Activated CD4-positive, alpha-beta memory T cell treated with anti-CD3 and anti-CD28 coated beads, Interleukin-2, amount 10 ng/mL, durations not matched to agents 7 days and 5 days (primary cell): ENCODE measurements at regions not wholly inside any gene's neighbourhood (a gene's known extent, or its start where the extent isn't known, plus 50 kb on each side); places are given as distances from the start of the nearest gene placed in this dataset.
"Not testable (repeated sequence)": the region's sequence is repeated elsewhere in the genome, so short reads cannot be mapped to it uniquely, and the experiment has no call there.

Experiments
- CTCF ChIA-PET: fragments of 350-600 bp; sonication (Branson Sonifier 250); formaldehyde crosslinking; loops from one replicate; lab custom pipeline; 2021; ENCODE audit warnings: antibody characterized with exemption, inconsistent platforms; lab: Charles Lee
- POLR2A ChIA-PET: fragments of 350-600 bp; sonication (Branson Sonifier 250); formaldehyde crosslinking; loops from one replicate; lab custom pipeline; 2021; ENCODE audit warnings: antibody characterized with exemption; lab: Charles Lee
- DNase-seq: peaks from one replicate; pipeline ENCODE4 v3.0.0-alpha.2; 2020
- H3K27ac Mint-ChIP-seq: one replicate; pipeline ENCODE4 v1.8.0; 2021; ENCODE audit warnings: mild to moderate bottlenecking, mixed read lengths
- H3K27me3 Mint-ChIP-seq: one replicate; pipeline ENCODE4 v1.8.0; 2021; ENCODE audit warnings: mixed read lengths
- H3K36me3 Mint-ChIP-seq: one replicate; pipeline ENCODE4 v1.8.0; 2021; ENCODE audit warnings: low read depth, mixed read lengths
- H3K4me1 Mint-ChIP-seq: one replicate; pipeline ENCODE4 v1.8.0; 2021; ENCODE audit warnings: mixed read lengths
- H3K4me3 Mint-ChIP-seq: one replicate; pipeline ENCODE4 v1.8.0; 2021; ENCODE audit warnings: mild to moderate bottlenecking, mixed read lengths
- H3K9me3 Mint-ChIP-seq: one replicate; pipeline ENCODE4 v1.8.0; 2021; ENCODE audit warnings: mixed read lengths

DNA sequence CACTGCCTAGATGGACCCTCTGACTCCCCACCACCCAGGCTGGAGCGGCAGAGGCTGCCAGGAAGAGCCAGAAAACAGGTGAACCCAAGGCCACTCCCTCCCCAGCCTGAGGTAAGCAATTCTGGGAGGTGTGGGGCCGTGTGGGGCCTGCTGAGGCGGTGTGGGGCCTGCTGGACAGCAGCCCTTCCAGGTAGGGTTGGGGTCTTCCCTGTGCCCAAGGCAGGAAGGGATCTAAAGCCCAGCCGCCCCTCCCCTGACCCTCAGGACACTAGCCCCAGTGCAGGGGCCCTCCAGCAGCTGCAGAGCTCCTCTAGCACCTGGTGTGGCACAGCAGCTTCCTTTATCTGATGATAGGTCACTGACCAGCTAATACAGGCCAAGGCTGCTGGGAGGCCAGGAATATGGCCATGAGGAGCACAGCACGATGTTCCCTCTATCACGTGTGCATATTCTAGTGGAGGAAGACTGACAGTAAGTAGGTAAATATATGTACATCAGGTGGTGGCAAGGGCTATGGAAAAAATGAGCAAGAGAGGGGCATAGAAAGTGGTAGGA, 86.9 kb downstream of the IER5 start:
- Mint-ChIP-seq H3K4me1 (peaks cover 11% of the 10 kb centered on the region), H3K36me3 (no peaks in the 10 kb centered on the region), H3K27me3 (peaks cover 13% of the 10 kb centered on the region), H3K9me3 (peaks cover 9% of the 10 kb centered on the region), H3K4me3 (no peak overlapping the region), H3K27ac (no peak overlapping the region)
- ChIA-PET POLR2A (no interaction called here), CTCF (no interaction called here)
- DNase-seq, result no peak

GRCh38 chr1:181175955-181176354, 87.5 kb downstream of the IER5 start:
- DNase-seq, result peak; percentile 10
- Mint-ChIP-seq H3K9me3 (peaks cover 9% of the 10 kb centered on the region), H3K27ac (no peak overlapping the region), H3K27me3 (peaks cover 10% of the 10 kb centered on the region), H3K4me1 (peaks cover 11% of the 10 kb centered on the region), H3K36me3 (no peaks in the 10 kb centered on the region), H3K4me3 (no peak overlapping the region)
- ChIA-PET CTCF (no interaction called here), POLR2A (no interaction called here)

DNA sequence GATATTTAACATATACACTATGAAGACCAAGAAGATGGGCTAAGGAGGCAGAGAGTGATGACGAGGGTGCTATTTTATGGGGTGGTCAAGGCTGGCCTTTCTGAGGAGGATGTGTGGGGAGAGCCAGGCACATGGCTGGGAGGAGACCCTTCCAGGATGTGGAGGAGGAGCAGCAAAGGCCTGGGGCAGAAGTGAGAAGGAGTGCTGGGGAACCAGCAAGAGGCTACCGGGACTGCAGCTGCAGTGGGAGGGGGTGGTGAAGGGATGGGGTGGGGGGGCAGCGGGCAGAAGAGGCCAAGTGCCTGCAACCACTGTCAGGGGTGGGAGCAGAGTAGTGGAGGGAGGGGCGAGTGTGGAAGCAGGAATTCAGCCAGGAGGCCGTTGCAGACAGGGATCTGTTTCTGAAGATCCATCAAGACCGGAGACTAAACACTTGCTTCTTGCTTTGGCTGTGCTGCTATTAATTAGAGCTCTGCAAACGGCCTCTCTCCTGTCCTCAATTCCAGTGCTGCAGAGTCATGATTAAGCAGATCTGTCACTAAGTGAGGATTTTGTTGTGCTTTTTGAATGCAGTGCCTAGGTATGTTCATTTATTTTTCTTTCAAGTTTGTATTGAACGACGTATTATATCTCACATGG, 89.9 kb downstream of the IER5 start:
- Mint-ChIP-seq H3K9me3 (peaks cover under 1% of the 10 kb centered on the region), H3K27me3 (peaks cover 13% of the 10 kb centered on the region), H3K4me1 (peaks cover 8% of the 10 kb centered on the region), H3K4me3 (no peak overlapping the region), H3K36me3 (no peaks in the 10 kb centered on the region), H3K27ac (no peak overlapping the region)
- no peak for DNase-seq
- ChIA-PET POLR2A (no interaction called here), CTCF (interaction anchor here (2.5 kb wide), 1 partner anchor 11 kb away, joined by 8 read pairs; no protein-coding TSS in a partner anchor)

DNA sequence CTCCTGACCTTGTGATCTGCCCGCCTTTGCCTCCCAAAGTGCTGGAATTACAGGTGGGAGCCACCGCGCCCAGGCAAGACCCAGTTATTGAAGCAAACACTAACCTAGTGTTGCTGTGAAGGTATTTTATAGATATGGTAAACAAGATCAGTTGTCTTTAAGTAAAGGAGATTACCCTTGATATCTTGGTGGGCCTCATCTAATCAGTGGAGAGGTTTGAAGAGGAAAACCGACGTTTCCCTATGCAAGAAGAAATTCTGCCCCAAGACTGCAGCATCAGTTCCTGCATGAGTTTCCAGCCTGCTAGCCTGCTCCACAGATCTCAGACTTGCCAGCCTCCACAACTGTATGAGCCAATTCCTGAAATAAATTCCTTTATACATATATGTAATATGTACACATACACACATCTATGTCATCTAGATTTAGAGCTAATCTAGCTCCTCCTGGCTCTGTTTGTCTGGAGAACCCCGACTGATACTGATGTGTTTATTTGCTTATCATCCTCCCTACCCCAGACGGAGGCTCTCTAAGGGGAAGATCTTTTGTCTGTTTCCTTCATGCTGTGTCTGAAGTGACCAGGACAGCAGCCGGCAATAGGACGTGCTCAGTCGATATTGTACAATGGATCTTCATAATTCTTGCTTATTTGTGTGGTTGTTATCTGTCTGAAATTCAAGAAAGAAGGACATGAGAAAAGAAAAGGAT, 90.9 kb downstream of the IER5 start:
- peaks cover 13% of the 10 kb centered on the region for H3K27me3 Mint-ChIP-seq
- no peak overlapping the region for H3K27ac Mint-ChIP-seq
- no peak overlapping the region for H3K4me3 Mint-ChIP-seq
- CTCF ChIA-PET, result interaction anchor here (0.6 to 2.5 kb wide), 2 partner anchors 10 to 422 kb away, joined by 6 to 8 read pairs; no protein-coding TSS in a partner anchor
- H3K9me3 Mint-ChIP-seq, result no peaks in the 10 kb centered on the region
- POLR2A ChIA-PET, result no interaction called here
- H3K36me3 Mint-ChIP-seq, result no peaks in the 10 kb centered on the region
- H3K4me1 Mint-ChIP-seq, result peaks cover 8% of the 10 kb centered on the region
- no peak for DNase-seq

DNA sequence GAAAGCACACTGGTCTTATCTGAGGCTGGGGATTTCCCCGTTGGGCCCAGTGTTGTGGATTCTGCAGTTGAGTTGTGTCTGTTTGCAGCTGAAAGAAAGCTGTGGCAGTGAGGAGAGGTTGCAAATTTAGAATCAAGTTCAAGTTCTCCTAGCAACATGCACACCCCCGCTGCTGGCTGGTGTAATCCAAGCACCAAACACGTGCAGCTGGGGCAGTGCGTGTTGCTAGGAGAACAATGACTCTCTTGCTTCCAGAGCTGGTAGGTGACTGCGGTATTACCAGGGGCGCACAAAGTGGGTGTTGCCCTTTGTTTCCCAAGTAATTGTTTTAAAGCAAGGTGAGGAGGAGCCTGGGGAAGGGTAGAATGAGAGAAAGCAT, 91.5 kb downstream of the IER5 start:
- POLR2A ChIA-PET, result no interaction called here

DNA sequence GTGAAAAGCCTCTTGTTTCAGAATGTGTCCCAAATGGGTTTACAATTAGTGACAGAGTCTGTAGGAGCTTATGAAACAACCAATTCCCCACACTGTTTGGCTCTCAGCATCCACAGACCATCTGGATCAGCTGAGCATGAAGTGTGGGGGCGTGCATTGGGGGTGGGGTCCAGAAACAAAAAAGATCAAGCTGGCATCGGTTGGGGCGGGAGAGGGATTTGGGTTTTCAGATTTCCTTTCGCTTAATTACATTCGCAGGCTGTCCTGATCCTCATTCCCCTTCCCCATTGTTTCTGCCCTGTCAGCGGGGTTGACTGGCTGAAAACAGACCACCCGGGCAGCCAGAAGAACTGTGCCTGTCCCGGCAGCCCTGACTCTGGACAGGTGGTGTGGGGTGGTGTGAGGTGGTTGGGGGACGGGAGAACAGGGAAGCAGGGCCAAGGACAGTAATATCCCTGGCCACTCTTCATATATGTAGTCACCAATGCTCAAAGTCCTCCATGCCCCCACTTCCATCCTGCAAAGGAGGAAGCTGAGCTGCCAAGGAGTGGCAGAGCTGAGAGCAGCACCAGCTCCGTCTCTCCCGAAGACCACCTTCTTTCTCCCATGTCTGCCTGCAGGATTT, 92.0 kb downstream of the IER5 start:
- POLR2A ChIA-PET, result no interaction called here
- peaks cover 8% of the 10 kb centered on the region for H3K4me1 Mint-ChIP-seq
- no peaks in the 10 kb centered on the region for H3K36me3 Mint-ChIP-seq
- CTCF ChIA-PET, result interaction anchor here (2.5 kb wide), 1 partner anchor 9 kb away, joined by 8 read pairs; no protein-coding TSS in a partner anchor
- DNase-seq, result no peak
- no peaks in the 10 kb centered on the region for H3K9me3 Mint-ChIP-seq
- no peak overlapping the region for H3K27ac Mint-ChIP-seq
- H3K27me3 Mint-ChIP-seq, result peaks cover 16% of the 10 kb centered on the region
- H3K4me3 Mint-ChIP-seq, result no peak overlapping the region

More for the DNA sequence above, 91.5 kb downstream of the IER5 start:
- Mint-ChIP-seq H3K4me1 (peaks cover 8% of the 10 kb centered on the region), H3K27ac (no peak overlapping the region), H3K36me3 (no peaks in the 10 kb centered on the region), H3K27me3 (peaks cover 15% of the 10 kb centered on the region), H3K4me3 (no peak overlapping the region), H3K9me3 (no peaks in the 10 kb centered on the region)
- DNase-seq, result no peak
- CTCF ChIA-PET, result interaction anchor here (0.6 to 2.5 kb wide), 2 partner anchors 10 to 422 kb away, joined by 6 to 8 read pairs; no protein-coding TSS in a partner anchor

DNA sequence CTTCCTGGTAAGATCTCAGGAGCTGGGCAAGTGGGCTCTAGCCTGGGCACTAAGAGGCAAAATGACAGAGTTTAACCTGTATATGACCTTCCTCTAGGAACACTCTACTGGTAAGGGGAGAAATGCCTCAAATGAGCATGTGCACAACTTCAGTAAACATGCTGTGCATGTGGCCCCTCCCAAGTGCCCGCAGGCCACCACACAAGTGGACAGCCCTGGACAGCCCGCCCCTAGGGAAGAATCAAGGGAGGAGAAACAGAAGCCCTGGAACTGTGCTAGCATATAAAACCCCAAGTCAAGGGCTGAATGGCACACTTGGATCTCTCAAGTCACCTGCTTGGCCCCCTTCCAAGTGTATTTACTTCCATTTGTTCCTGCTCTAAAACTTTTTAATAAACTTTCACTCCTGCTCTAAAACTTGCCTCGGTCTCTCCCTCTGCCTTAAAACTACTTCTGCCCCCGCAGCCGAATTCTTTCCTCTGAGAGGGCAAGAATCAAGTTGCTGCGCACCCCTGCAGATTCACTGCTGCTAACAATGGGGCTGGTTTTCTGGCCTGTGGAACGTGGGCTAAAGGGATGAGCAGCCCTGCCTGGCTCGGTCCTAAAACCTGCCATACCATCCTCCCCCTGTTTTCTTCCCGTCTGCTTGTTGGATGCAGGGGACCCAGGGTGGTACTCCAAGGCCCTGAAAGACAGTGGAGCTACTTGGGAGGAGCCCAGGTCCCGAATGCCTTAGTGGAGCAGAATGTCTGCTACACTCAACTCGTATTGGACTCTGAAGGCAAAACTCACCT, 93.5 kb downstream of the IER5 start:
- DNase-seq, result no peak
- no peak overlapping the region for H3K4me3 Mint-ChIP-seq
- no peaks in the 10 kb centered on the region for H3K9me3 Mint-ChIP-seq
- CTCF ChIA-PET, result interaction anchor here (0.7 to 1.2 kb wide), 2 partner anchors 202 to 300 kb away, joined by 3 read pairs; no protein-coding TSS in a partner anchor
- H3K27ac Mint-ChIP-seq, result no peak overlapping the region
- peaks cover 22% of the 10 kb centered on the region for H3K27me3 Mint-ChIP-seq
- POLR2A ChIA-PET, result no interaction called here
- H3K36me3 Mint-ChIP-seq, result no peaks in the 10 kb centered on the region
- peaks cover 8% of the 10 kb centered on the region for H3K4me1 Mint-ChIP-seq

DNA sequence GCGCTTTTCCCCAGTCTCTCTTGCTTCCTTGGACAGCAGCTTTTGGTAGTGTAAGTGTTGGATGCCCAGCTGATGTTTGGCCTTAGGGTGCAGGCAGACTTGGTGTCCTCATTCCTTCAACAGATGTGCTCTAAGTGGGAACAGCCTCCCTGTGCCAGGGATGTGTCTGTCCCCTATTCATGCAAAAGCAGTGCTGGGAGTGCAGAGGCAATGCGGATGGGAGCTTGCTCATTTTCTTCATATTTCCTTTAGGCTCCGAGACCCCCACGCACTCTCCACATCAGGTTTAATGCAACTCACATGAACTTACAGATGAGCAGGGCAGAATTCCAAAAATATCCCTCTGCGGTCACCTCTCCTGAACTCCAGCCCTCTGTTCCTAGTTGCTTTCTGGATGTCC, 96.1 kb downstream of the IER5 start:
- Mint-ChIP-seq H3K27me3 (peaks cover 28% of the 10 kb centered on the region), H3K27ac (no peak overlapping the region), H3K9me3 (no peaks in the 10 kb centered on the region), H3K4me3 (no peak overlapping the region), H3K4me1 (peaks cover 7% of the 10 kb centered on the region), H3K36me3 (no peaks in the 10 kb centered on the region)
- DNase-seq, result no peak
- CTCF ChIA-PET, result interaction anchor here (1.7 kb wide), 1 partner anchor 240 kb away, joined by 4 read pairs; no protein-coding TSS in a partner anchor
- POLR2A ChIA-PET, result no interaction called here

GRCh38 chr1:181185461-181185860, 97.0 kb downstream of the IER5 start:
- Mint-ChIP-seq H3K27me3 (peaks cover 20% of the 10 kb centered on the region), H3K27ac (no peak overlapping the region), H3K36me3 (no peaks in the 10 kb centered on the region), H3K9me3 (no peaks in the 10 kb centered on the region), H3K4me1 (peaks cover 2% of the 10 kb centered on the region), H3K4me3 (no peak overlapping the region)
- CTCF ChIA-PET, result interaction anchor here (1.0 to 1.7 kb wide), 2 partner anchors 238 to 239 kb away, joined by 4 read pairs; no protein-coding TSS in a partner anchor
- no peak for DNase-seq
- POLR2A ChIA-PET, result no interaction called here

DNA sequence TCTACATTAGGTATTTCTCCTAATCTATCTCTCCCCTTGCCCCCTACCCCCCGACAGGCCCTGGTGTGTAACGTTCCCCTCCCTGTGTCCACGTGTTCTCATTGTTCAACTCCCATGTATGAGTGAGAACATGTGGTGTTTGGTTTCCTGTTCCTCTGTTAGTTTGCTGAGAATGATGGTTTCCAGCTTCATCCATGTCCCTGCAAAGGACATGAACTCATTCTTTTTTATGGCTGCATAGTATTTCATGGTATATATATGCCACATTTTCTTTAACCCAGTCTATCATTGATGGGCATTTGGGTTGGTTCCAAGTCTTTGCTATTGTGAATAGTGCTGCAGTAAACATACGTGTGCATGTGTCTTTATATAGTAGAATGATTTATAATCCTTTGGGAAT, 97.6 kb downstream of the IER5 start:
- DNase-seq, H3K27ac Mint-ChIP-seq, H3K4me1 Mint-ChIP-seq, H3K36me3 Mint-ChIP-seq, POLR2A ChIA-PET, H3K9me3 Mint-ChIP-seq, H3K4me3 Mint-ChIP-seq: not testable (repeated sequence)
- peaks cover 22% of the 10 kb centered on the region for H3K27me3 Mint-ChIP-seq
- CTCF ChIA-PET, result interaction anchor here (1.0 to 1.9 kb wide), 2 partner anchors 236 to 237 kb away, joined by 4 to 5 read pairs; no protein-coding TSS in a partner anchor

DNA sequence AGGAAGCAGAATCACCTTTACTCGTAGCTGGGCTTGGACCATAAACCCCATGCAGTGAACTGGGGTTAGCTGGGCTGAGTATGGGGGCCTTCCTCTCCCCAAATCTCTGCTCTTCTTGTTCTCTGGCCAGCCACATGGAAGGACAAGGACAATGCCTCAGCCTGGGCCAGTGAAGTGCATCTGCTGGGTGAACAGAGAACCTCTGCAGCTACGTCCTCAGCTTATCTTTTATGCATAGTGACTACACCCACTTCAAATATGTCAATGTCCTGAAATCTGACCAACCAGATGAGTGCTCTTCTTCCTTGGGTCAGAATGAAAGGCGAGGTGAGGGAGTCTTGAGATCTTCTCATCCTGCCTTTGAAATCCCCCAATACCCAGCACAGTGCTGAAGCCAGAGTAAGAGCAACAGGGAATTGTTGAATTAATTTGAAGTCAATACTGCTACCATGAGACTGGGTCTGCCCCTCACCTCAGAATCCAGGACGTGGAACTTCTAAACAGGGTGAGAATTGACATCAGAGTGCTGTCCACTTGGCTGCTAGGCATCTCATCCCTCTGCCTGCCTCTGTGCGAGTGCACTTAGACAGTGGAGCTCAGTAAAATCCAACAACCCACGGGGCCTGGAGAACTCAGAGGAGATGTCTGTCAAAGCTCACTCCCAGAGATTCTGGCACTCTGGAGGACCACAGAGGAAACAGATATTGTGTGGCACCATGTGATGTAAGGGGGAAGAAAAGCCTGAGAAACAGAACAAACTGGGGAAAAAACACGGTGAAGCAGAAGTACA, 99.0 kb downstream of the IER5 start:
- H3K9me3 Mint-ChIP-seq, result no peaks in the 10 kb centered on the region

More for the DNA sequence above, 99.0 kb downstream of the IER5 start:
- H3K4me1 Mint-ChIP-seq, result peaks cover 3% of the 10 kb centered on the region
- no peak overlapping the region for H3K27ac Mint-ChIP-seq
- H3K4me3 Mint-ChIP-seq, result no peak overlapping the region
- no peaks in the 10 kb centered on the region for H3K36me3 Mint-ChIP-seq
- no peak for DNase-seq
- CTCF ChIA-PET, result interaction anchor here (1.0 to 4.6 kb wide), 3 partner anchors 26 to 238 kb away, joined by 3 to 53 read pairs (median 6); no protein-coding TSS in a partner anchor
- peaks cover 21% of the 10 kb centered on the region for H3K27me3 Mint-ChIP-seq
- POLR2A ChIA-PET, result no interaction called here
